Transverse colon (tissue), 4 donors: ENCODE measurements at regions not wholly inside any gene's neighbourhood (a gene's known extent, or its start where the extent isn't known, plus 50 kb on each side); places are given as distances from the start of the nearest gene placed in this dataset.

ENCODE experiments used
- DNase-seq: peaks from one replicate; pipeline ENCODE4 v3.0.0-alpha.2; 2019
- H3K27ac ChIP-seq, 4 donors: fragments of 200-600 bp; sonication (generic); 2 replicates each; pipeline ENCODE4 v1.5.1; 2016 to 2018; ENCODE audit warnings: inconsistent platforms in 4 of 4
- H3K27me3 ChIP-seq: fragments of 200-600 bp; sonication (generic); 2 replicates; pipeline ENCODE4 v1.5.1; 2017; ENCODE audit warnings: inconsistent platforms
- H3K36me3 ChIP-seq, 4 donors: fragments of 200-600 bp; sonication (generic); 2 replicates each; pipeline ENCODE4 v1.5.1; 2017 to 2019; ENCODE audit warnings: inconsistent platforms in 4 of 4
- H3K4me1 ChIP-seq, 4 donors: fragments of 200-600 bp; sonication (generic); 2 replicates each; pipeline ENCODE4 v1.5.1; 2017 to 2020; ENCODE audit warnings: inconsistent platforms in 4 of 4
- H3K4me3 ChIP-seq, 4 donors: fragments of 200-600 bp; sonication (generic); 1 replicate in 1 of 4; 2 replicates in 3 of 4; pipeline versions ENCODE4 v1.5.1 to v1.6.1; 2017 to 2019; ENCODE audit warnings: inconsistent platforms in 4 of 4
- H3K9me3 ChIP-seq, 2 donors: fragments of 200-600 bp; sonication (generic); 2 replicates each; pipeline ENCODE4 v1.5.1; 2017 to 2019; ENCODE audit warnings: inconsistent platforms in 2 of 2
- EP300 ChIP-seq: sonication (generic); formaldehyde crosslinking; IDR thresholded peaks from one replicate; pipeline ENCODE4 v1.6.1; 2017; ENCODE audit warnings: antibody characterized with exemption, low read depth
- POLR2A ChIP-seq: fragments of 450-650 bp; IDR thresholded peaks from one replicate; pipeline ENCODE4 v1.6.1; 2016; ENCODE audit warnings: antibody characterized with exemption, mild to moderate bottlenecking, moderate library complexity
- POLR2AphosphoS5 ChIP-seq, 3 donors: sonication (generic); formaldehyde crosslinking; IDR thresholded peaks; one replicate each; pipeline ENCODE4 v1.6.1; 2016; ENCODE audit warnings: antibody characterized with exemption in 3 of 3
- WGBS, 2 donors: methylation state at CpG; one replicate each; pipeline ENCODE4 v1.1.5; 2018; ENCODE audit warnings: low coverage in 1 of 2; 5-methylcytosine and 5-hydroxymethylcytosine counted together
- in situ Hi-C, 4 donors: fragments of 200-750 bp; cut with MboI; loops; one replicate each; pipeline versions ENCODE4 v1.15.0 to v1.15.1; 2017; ENCODE audit warnings: low sequenced_read_pairs in 3 of 4, low pct_ligation_motif_present in 1 of 4, low pct_unique_long_range_greater_than_20kb in 1 of 4
- intact Hi-C: fragments of 100-400 bp; cut with DNase I; formaldehyde crosslinking; loops from one replicate; pipeline ENCODE4 v1.15.1; 2023; ENCODE audit warnings: low total_unique reads
- TF ChIP-seq, protein P1 (sequence below), 5 experiments: fragments of 200-600 bp in 3 of 5; fragments of 450-650 bp in 2 of 5; sonication (generic) in 3 of 5; IDR thresholded peaks; 1 replicate in 2 of 5; 2 replicates in 3 of 5; pipeline ENCODE4 v1.5.1; 2016 to 2017; ENCODE audit warnings: antibody characterized with exemption in 5 of 5, inconsistent platforms in 3 of 5, mild to moderate bottlenecking in 2 of 5, moderate library complexity in 1 of 5

DNA sequence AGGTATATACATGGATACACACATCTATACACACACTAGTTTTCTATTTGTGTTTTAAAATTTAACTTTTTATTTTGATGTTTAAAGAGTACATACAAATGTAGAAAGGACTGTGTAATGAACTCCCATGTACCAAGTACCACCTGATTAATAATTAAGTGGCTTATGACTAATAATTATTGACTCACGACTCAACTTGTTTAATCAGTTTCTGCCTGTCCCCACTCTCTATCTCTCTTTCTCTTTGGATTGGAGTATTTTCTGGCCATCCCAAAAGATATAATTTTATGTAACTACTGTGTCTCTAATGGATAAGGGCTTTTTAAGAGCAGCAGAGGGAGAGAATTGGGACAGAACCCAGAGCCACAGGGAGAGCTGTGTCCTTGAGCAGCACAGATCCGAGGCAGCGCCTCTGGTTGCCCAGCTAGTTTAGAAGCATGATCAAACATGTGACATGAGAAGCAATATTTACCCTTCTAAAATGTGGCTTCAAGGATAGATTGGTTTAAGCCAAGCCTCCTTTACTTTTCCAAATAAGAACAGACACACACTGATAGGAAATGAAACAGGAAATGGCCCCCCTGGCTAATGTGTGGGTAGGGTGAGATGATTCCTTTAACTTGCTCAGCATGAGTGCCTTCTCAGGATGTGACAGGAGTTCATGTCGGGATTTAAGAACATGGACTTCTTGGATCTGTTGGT lies 81.0 kb downstream of the ERMARD start:
- no peak overlapping the region for H3K4me3 ChIP-seq
- 57 to 61% methylated on average over 4 of the region's 4 CpGs for WGBS, 2 donors
- no peaks in the 10 kb centered on the region for H3K36me3 ChIP-seq
- H3K9me3 ChIP-seq, result no peaks in the 10 kb centered on the region
- no peak overlapping the region for H3K27ac ChIP-seq
- in situ Hi-C loops, result loop anchor here in 1 of 4 donors (10.0 kb wide), 1 partner anchor 682 kb away; no protein-coding TSS in a partner anchor
- H3K27me3 ChIP-seq, result peaks cover 4% of the 10 kb centered on the region
- H3K4me1 ChIP-seq, result peaks cover 0 to 3% (median 0%) of the 10 kb centered on the region in 4 donors
- TF ChIP-seq, protein P1, sequence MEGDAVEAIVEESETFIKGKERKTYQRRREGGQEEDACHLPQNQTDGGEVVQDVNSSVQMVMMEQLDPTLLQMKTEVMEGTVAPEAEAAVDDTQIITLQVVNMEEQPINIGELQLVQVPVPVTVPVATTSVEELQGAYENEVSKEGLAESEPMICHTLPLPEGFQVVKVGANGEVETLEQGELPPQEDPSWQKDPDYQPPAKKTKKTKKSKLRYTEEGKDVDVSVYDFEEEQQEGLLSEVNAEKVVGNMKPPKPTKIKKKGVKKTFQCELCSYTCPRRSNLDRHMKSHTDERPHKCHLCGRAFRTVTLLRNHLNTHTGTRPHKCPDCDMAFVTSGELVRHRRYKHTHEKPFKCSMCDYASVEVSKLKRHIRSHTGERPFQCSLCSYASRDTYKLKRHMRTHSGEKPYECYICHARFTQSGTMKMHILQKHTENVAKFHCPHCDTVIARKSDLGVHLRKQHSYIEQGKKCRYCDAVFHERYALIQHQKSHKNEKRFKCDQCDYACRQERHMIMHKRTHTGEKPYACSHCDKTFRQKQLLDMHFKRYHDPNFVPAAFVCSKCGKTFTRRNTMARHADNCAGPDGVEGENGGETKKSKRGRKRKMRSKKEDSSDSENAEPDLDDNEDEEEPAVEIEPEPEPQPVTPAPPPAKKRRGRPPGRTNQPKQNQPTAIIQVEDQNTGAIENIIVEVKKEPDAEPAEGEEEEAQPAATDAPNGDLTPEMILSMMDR (IDR thresholded peaks at IDR 0.05), result no peak
- TF ChIP-seq POLR2AphosphoS5 (IDR thresholded peaks at IDR 0.05), result no peak
- TF ChIP-seq POLR2A, result no peak
- no peak for TF ChIP-seq EP300
- intact Hi-C loops, result no loop called here
- DNase-seq, result no peak

DNA sequence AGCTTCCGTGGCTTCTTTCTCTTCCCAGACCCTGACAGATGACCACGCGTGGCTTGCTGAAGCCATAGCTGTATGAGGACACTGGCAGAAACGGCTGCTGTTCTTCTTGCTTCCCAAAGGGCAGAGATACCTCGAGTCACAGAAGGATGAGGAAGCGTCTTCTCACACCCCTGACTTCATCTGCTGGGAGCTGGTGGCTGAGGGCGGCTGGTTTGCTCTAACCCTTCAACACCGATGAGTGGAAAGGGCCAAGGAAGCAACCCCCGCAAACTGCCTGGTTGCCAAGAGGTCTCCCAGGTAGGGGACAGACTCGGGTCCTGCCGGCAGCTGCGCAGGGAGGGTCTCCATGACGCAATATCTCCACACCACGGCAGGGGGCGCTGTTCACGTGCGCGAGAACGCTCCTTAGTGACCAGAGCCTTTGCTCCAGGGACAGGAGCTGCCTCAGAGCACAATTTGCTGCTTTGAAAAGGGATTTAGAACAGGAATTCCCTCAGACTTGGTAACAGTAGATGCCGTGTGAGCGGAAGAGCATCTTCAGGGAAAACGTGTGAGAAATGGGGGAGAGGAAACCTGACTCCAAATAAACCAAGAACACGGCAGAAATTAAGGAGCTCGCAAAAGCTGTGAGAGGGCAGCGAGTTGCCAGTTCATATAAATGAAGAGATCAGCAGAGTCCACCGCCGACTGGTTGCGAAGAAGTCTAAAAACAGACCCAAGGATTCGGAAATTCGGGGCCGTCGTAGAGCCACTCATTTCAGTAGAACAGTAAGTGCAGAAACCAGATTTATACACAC lies 80.2 kb downstream of the ERMARD start:
- 31 to 60% methylated on average over 10 to 31 of the region's 32 CpGs for WGBS, 2 donors
- peaks cover 0 to 3% (median 0%) of the 10 kb centered on the region in 4 donors for H3K4me1 ChIP-seq
- H3K27me3 ChIP-seq, result peaks cover 4% of the 10 kb centered on the region
- intact Hi-C loops (no loop called here), in situ Hi-C loops (loop anchor here in 1 of 4 donors (10.0 kb wide), 1 partner anchor 683 kb away; no protein-coding TSS in a partner anchor)
- TF ChIP-seq, protein P1 (IDR thresholded peaks at IDR 0.05), result peak; percentile 91 to 94 (median 91)
- no peak for TF ChIP-seq POLR2AphosphoS5 (IDR thresholded peaks at IDR 0.05)
- TF ChIP-seq EP300, result no peak
- H3K36me3 ChIP-seq, result no peaks in the 10 kb centered on the region
- H3K9me3 ChIP-seq, result no peaks in the 10 kb centered on the region
- H3K27ac ChIP-seq, result no peak overlapping the region
- DNase-seq, result peak; percentile 72
- no peak overlapping the region for H3K4me3 ChIP-seq
